GM20431 (cell line): ENCODE measurements at regions not wholly inside any gene's neighbourhood (a gene's known extent, or its start where the extent isn't known, plus 50 kb on each side); places are given as distances from the start of the nearest gene placed in this dataset.

Experiments
- in situ Hi-C: fragments of 300-500 bp; cut with MseI, MboI; formaldehyde crosslinking; loops from one replicate; pipeline ENCODE4 v1.15.0; 2020; ENCODE audit warnings: low sequenced_read_pairs; ENCODE audit not compliant: unreplicated experiment

- in situ Hi-C loops: no loop called here
Measured at GRCh38 chr3:145170121-145170520, 990.9 kb downstream of the PLOD2 start.

GRCh38 chr3:145175626-145176025 is 985.4 kb downstream of the PLOD2 start:
- in situ Hi-C loops: no loop called here

- in situ Hi-C loops: no loop called here
Measured at GRCh38 chr3:145176907-145177306, 984.1 kb downstream of the PLOD2 start.

GRCh38 chr3:145177828-145178227 is 983.2 kb downstream of the PLOD2 start:
- in situ Hi-C loops: no loop called here

GRCh38 chr3:145182196-145182911 is 978.6 kb downstream of the PLOD2 start:
- in situ Hi-C loops: no loop called here

- in situ Hi-C loops: no loop called here
Measured at GRCh38 chr3:145183261-145183660, 977.7 kb downstream of the PLOD2 start.

GRCh38 chr3:145188079-145188770 is 972.8 kb downstream of the PLOD2 start:
- in situ Hi-C loops: no loop called here

GRCh38 chr3:145190138-145190537 is 970.8 kb downstream of the PLOD2 start:
- in situ Hi-C loops: no loop called here

- in situ Hi-C loops: no loop called here
Measured at GRCh38 chr3:145190761-145191160, 970.2 kb downstream of the PLOD2 start.

- in situ Hi-C loops: no loop called here
Measured at GRCh38 chr3:145191543-145191942, 969.4 kb downstream of the PLOD2 start.

GRCh38 chr3:145197051-145197820 is 963.7 kb downstream of the PLOD2 start:
- in situ Hi-C loops: no loop called here

- in situ Hi-C loops: no loop called here
Measured at GRCh38 chr3:145197821-145198220, 963.2 kb downstream of the PLOD2 start.

GRCh38 chr3:145209561-145209960 is 951.4 kb downstream of the PLOD2 start:
- in situ Hi-C loops: no loop called here

GRCh38 chr3:145219355-145220235 is 941.4 kb downstream of the PLOD2 start:
- in situ Hi-C loops: no loop called here

GRCh38 chr3:145224886-145225285 is 936.1 kb downstream of the PLOD2 start:
- in situ Hi-C loops: no loop called here

GRCh38 chr3:145243875-145244274 is 917.1 kb downstream of the PLOD2 start:
- in situ Hi-C loops: no loop called here

- in situ Hi-C loops: no loop called here
Measured at GRCh38 chr3:145244327-145244726, 916.7 kb downstream of the PLOD2 start.

- in situ Hi-C loops: no loop called here
Measured at GRCh38 chr3:145246291-145246690, 914.7 kb downstream of the PLOD2 start.

GRCh38 chr3:145248928-145249327 is 912.1 kb downstream of the PLOD2 start:
- in situ Hi-C loops: no loop called here

GRCh38 chr3:145251311-145251710 is 909.7 kb downstream of the PLOD2 start:
- in situ Hi-C loops: no loop called here
